GM21723 (cell line): ENCODE measurements at regions not wholly inside any gene's neighbourhood (a gene's known extent, or its start where the extent isn't known, plus 50 kb on each side); places are given as distances from the start of the nearest gene placed in this dataset.
A peak's percentile ranks its signal among the peaks of the same experiment; 100 is the strongest.

ENCODE experiments used
- ATAC-seq: cut with Tn5 transposase; IDR thresholded peaks from one replicate; pipeline ENCODE4 v1.9.1; 2021; ENCODE audit warnings: mild to moderate bottlenecking, moderate library complexity; ENCODE audit not compliant: unreplicated experiment

GRCh38 chr2:44825702-44826101 is 115.8 kb upstream of the SIX3 start:
- ATAC-seq = no peak

GRCh38 chr2:44826601-44827000 is 114.9 kb upstream of the SIX3 start:
- ATAC-seq = no peak

GRCh38 chr2:44829771-44830170 is 111.7 kb upstream of the SIX3 start:
- ATAC-seq = no peak

GRCh38 chr2:44833171-44834069 is 108.1 kb upstream of the SIX3 start:
- peak; percentile 60 for ATAC-seq

- ATAC-seq = no peak
Observed at GRCh38 chr2:44834656-44835055, 106.8 kb upstream of the SIX3 start.

- ATAC-seq = peak; percentile 52
Observed at GRCh38 chr2:44836174-44836573, 105.3 kb upstream of the SIX3 start.

- ATAC-seq = no peak
Observed at GRCh38 chr2:44836916-44837315, 104.6 kb upstream of the SIX3 start.

GRCh38 chr2:44838116-44838790 is 103.2 kb upstream of the SIX3 start:
- ATAC-seq = no peak

GRCh38 chr2:44839370-44839769 is 102.1 kb upstream of the SIX3 start:
- no peak for ATAC-seq

- no peak for ATAC-seq
Observed at GRCh38 chr2:44839771-44840502, 101.6 kb upstream of the SIX3 start.

- no peak for ATAC-seq
Observed at GRCh38 chr2:44840503-44840850, 101.0 kb upstream of the SIX3 start.

- ATAC-seq = no peak
Observed at GRCh38 chr2:44843086-44843485, 98.4 kb upstream of the SIX3 start.

- ATAC-seq = no peak
Observed at GRCh38 chr2:44843641-44844310, 97.7 kb upstream of the SIX3 start.

GRCh38 chr2:44844651-44845270 is 96.7 kb upstream of the SIX3 start:
- ATAC-seq = no peak

- no peak for ATAC-seq
Observed at GRCh38 chr2:44848026-44848425, 93.5 kb upstream of the SIX3 start.

- no peak for ATAC-seq
Observed at GRCh38 chr2:44850016-44850415, 91.5 kb upstream of the SIX3 start.

- ATAC-seq = no peak
Observed at GRCh38 chr2:44851518-44851917, 90.0 kb upstream of the SIX3 start.

GRCh38 chr2:44852594-44852993 is 88.9 kb upstream of the SIX3 start:
- ATAC-seq = no peak

GRCh38 chr2:44859337-44859736 is 82.2 kb upstream of the SIX3 start:
- ATAC-seq = no peak

GRCh38 chr2:44866152-44866551 is 75.3 kb upstream of the SIX3 start:
- ATAC-seq = no peak

GRCh38 chr2:44869761-44870160 is 71.7 kb upstream of the SIX3 start:
- ATAC-seq = no peak
